ENCODE measurements at regions not wholly inside any gene's neighbourhood (a gene's known extent, or its start where the extent isn't known, plus 50 kb on each side); places are given as distances from the start of the nearest gene placed in this dataset.

GRCh38 chr17:77597418-77598240 is 360.9 kb upstream of the TNRC6C start:
- H3K4me1 ChIP-seq (ENCODE audit: control insufficient read depth in 1 of 2, insufficient read depth in 1 of 2, low read depth in 1 of 2, low read length in 1 of 2) = no peaks in the 10 kb centered on the region

DNA sequence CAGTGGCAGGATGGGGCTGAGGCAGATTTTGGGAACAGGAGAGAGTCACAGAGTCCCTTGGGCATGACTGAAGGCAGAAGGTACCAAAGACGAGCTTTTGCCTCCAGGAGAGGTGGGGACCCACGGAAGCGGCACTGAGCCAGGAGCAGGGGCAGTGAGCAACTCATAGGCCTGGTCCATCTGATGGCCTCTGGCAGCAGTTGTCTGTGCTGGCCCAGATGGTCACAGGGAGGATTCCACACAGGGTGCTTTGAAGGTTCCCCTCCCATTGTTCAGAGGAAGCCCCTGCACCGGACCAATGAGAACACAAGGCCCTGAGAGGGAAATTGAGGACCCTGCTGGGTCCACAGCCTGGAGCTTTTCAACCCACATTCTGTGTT is 360.3 kb upstream of the TNRC6C start:
- no peak for TF ChIP-seq CTCF (IDR thresholded peaks at IDR 0.05)
- Histone ChIP-seq H3K9me3 (no peaks in the 10 kb centered on the region), H3K4me1 (ENCODE audit: control insufficient read depth in 1 of 2, insufficient read depth in 1 of 2, low read depth in 1 of 2, low read length in 1 of 2) (no peaks in the 10 kb centered on the region), H3K27ac (no peak overlapping the region), H3K27me3 (peaks cover 17% of the 10 kb centered on the region), H3K36me3 (no peaks in the 10 kb centered on the region), H3K4me3 (ENCODE audit: low read depth in 1 of 2, low read length in 1 of 2) (no peak overlapping the region)

More at GRCh38 chr17:77597418-77598240, 360.9 kb upstream of the TNRC6C start:
- Histone ChIP-seq H3K27me3 (peaks cover 17% of the 10 kb centered on the region), H3K9me3 (no peaks in the 10 kb centered on the region), H3K36me3 (no peaks in the 10 kb centered on the region), H3K27ac (no peak overlapping the region), H3K4me3 (ENCODE audit: low read depth in 1 of 2, low read length in 1 of 2) (no peak overlapping the region)
- no peak for TF ChIP-seq CTCF (IDR thresholded peaks at IDR 0.05)

GRCh38 chr17:77599699-77600098 is 358.8 kb upstream of the TNRC6C start:
- Histone ChIP-seq H3K4me3 (ENCODE audit: low read depth in 1 of 2, low read length in 1 of 2) (no peak overlapping the region), H3K36me3 (no peaks in the 10 kb centered on the region), H3K9me3 (no peaks in the 10 kb centered on the region), H3K27me3 (peaks cover 17% of the 10 kb centered on the region), H3K4me1 (ENCODE audit: control insufficient read depth in 1 of 2, insufficient read depth in 1 of 2, low read depth in 1 of 2, low read length in 1 of 2) (no peaks in the 10 kb centered on the region), H3K27ac (no peak overlapping the region)
- TF ChIP-seq CTCF (IDR thresholded peaks at IDR 0.05) = no peak

- no peak for TF ChIP-seq CTCF (IDR thresholded peaks at IDR 0.05)
- no peaks in the 10 kb centered on the region for H3K9me3 ChIP-seq
Measured at GRCh38 chr17:77600346-77600745, 358.2 kb upstream of the TNRC6C start.

GRCh38 chr17:77601054-77601979 is 357.2 kb upstream of the TNRC6C start:
- Histone ChIP-seq H3K36me3 (no peaks in the 10 kb centered on the region), H3K9me3 (no peaks in the 10 kb centered on the region), H3K4me3 (ENCODE audit: low read depth in 1 of 2, low read length in 1 of 2) (no peak overlapping the region), H3K27ac (no peak overlapping the region), H3K27me3 (peaks cover 17% of the 10 kb centered on the region), H3K4me1 (ENCODE audit: control insufficient read depth in 1 of 2, insufficient read depth in 1 of 2, low read depth in 1 of 2, low read length in 1 of 2) (no peaks in the 10 kb centered on the region)
- TF ChIP-seq CTCF (IDR thresholded peaks at IDR 0.05) = no peak

More at GRCh38 chr17:77600346-77600745, 358.2 kb upstream of the TNRC6C start:
- Histone ChIP-seq H3K27ac (no peak overlapping the region), H3K4me1 (ENCODE audit: control insufficient read depth in 1 of 2, insufficient read depth in 1 of 2, low read depth in 1 of 2, low read length in 1 of 2) (no peaks in the 10 kb centered on the region), H3K36me3 (no peaks in the 10 kb centered on the region), H3K27me3 (peaks cover 17% of the 10 kb centered on the region), H3K4me3 (ENCODE audit: low read depth in 1 of 2, low read length in 1 of 2) (no peak overlapping the region)

All from neutrophil (primary cell).